ENCODE measurements at regions not wholly inside any gene's neighbourhood (a gene's known extent, or its start where the extent isn't known, plus 50 kb on each side); places are given as distances from the start of the nearest gene placed in this dataset.

GRCh38 chr16:76926042-76926441 is 264.9 kb upstream of the MON1B start:
- TF ChIP-seq EZH2 (IDR thresholded peaks at IDR 0.05; ENCODE audit: borderline replicate concordance, low read length) (no peak), CTCF (IDR thresholded peaks at IDR 0.05; ENCODE audit: low read length) (no peak)
- no peak overlapping the region for H3K4me3 ChIP-seq (ENCODE audit: low read depth, low read length, poor library complexity, severe bottlenecking)

GRCh38 chr16:76926595-76926994 is 264.4 kb upstream of the MON1B start:
- Histone ChIP-seq H3K79me2 (ENCODE audit: insufficient read depth, low read length) (no peaks in the 10 kb centered on the region), H3K27me3 (ENCODE audit: insufficient read depth, low read length) (no peaks in the 10 kb centered on the region), H3K27ac (ENCODE audit: low read depth, low read length, poor library complexity, severe bottlenecking) (no peak overlapping the region), H3K4me1 (ENCODE audit: insufficient read depth, low read length, severe bottlenecking) (no peaks in the 10 kb centered on the region), H4K20me1 (ENCODE audit: insufficient read depth, low read length) (no peaks in the 10 kb centered on the region), H3K36me3 (ENCODE audit: insufficient read depth, low read length) (no peaks in the 10 kb centered on the region), H3F3A (ENCODE audit: insufficient read depth, low read length) (no peaks in the 10 kb centered on the region), H3K9ac (ENCODE audit: low read length) (no peak overlapping the region), H3K4me3 (ENCODE audit: low read depth, low read length, poor library complexity, severe bottlenecking) (no peak overlapping the region), H3K9me3 (ENCODE audit: low read length) (no peaks in the 10 kb centered on the region), H3K9me2 (ENCODE audit: low read depth, low read length) (no peaks in the 10 kb centered on the region), H2AFZ (ENCODE audit: low read length) (no peak overlapping the region), H3K4me2 (ENCODE audit: low read length) (no peak overlapping the region)
- TF ChIP-seq EZH2 (IDR thresholded peaks at IDR 0.05; ENCODE audit: borderline replicate concordance, low read length) (no peak), CTCF (IDR thresholded peaks at IDR 0.05; ENCODE audit: low read length) (no peak)

More at GRCh38 chr16:76926042-76926441, 264.9 kb upstream of the MON1B start:
- Histone ChIP-seq H4K20me1 (ENCODE audit: insufficient read depth, low read length) (no peaks in the 10 kb centered on the region), H3K9me2 (ENCODE audit: low read depth, low read length) (no peaks in the 10 kb centered on the region), H3K4me2 (ENCODE audit: low read length) (no peak overlapping the region), H3K79me2 (ENCODE audit: insufficient read depth, low read length) (no peaks in the 10 kb centered on the region), H3K9ac (ENCODE audit: low read length) (no peak overlapping the region), H3F3A (ENCODE audit: insufficient read depth, low read length) (no peaks in the 10 kb centered on the region), H3K4me1 (ENCODE audit: insufficient read depth, low read length, severe bottlenecking) (no peaks in the 10 kb centered on the region), H2AFZ (ENCODE audit: low read length) (no peak overlapping the region), H3K27me3 (ENCODE audit: insufficient read depth, low read length) (no peaks in the 10 kb centered on the region), H3K27ac (ENCODE audit: low read depth, low read length, poor library complexity, severe bottlenecking) (no peak overlapping the region), H3K36me3 (ENCODE audit: insufficient read depth, low read length) (no peaks in the 10 kb centered on the region), H3K9me3 (ENCODE audit: low read length) (no peaks in the 10 kb centered on the region)

- Histone ChIP-seq H3K27ac (ENCODE audit: low read depth, low read length, poor library complexity, severe bottlenecking) (no peak overlapping the region), H3K9me3 (ENCODE audit: low read length) (no peaks in the 10 kb centered on the region), H3K36me3 (ENCODE audit: insufficient read depth, low read length) (no peaks in the 10 kb centered on the region), H3K9ac (ENCODE audit: low read length) (no peak overlapping the region), H4K20me1 (ENCODE audit: insufficient read depth, low read length) (no peaks in the 10 kb centered on the region), H3K4me1 (ENCODE audit: insufficient read depth, low read length, severe bottlenecking) (no peaks in the 10 kb centered on the region), H3F3A (ENCODE audit: insufficient read depth, low read length) (no peaks in the 10 kb centered on the region), H2AFZ (ENCODE audit: low read length) (no peak overlapping the region), H3K9me2 (ENCODE audit: low read depth, low read length) (no peaks in the 10 kb centered on the region), H3K4me3 (ENCODE audit: low read depth, low read length, poor library complexity, severe bottlenecking) (no peak overlapping the region), H3K79me2 (ENCODE audit: insufficient read depth, low read length) (no peaks in the 10 kb centered on the region), H3K4me2 (ENCODE audit: low read length) (no peak overlapping the region), H3K27me3 (ENCODE audit: insufficient read depth, low read length) (no peaks in the 10 kb centered on the region)
- TF ChIP-seq CTCF (IDR thresholded peaks at IDR 0.05; ENCODE audit: low read length), result no peak
- no peak for TF ChIP-seq EZH2 (IDR thresholded peaks at IDR 0.05; ENCODE audit: borderline replicate concordance, low read length)
These were observed 259.8 kb upstream of the MON1B start for GRCh38 chr16:76931186-76931585.

All from OCI-LY1 (cell line).